ENCODE measurements at regions not wholly inside any gene's neighbourhood (a gene's known extent, or its start where the extent isn't known, plus 50 kb on each side); places are given as distances from the start of the nearest gene placed in this dataset.

- CTCF ChIA-PET = interaction anchor here (0.6 kb wide), 1 partner anchor 10 kb away, joined by 3 read pairs; no protein-coding TSS in a partner anchor
- no peak for DNase-seq (ENCODE audit: low read depth, low spot score)
- H3K4me3 ChIP-seq (replicated peaks in 1 of 3; ENCODE audit: insufficient read depth in 1 of 3, low read depth in 1 of 3, low read length in 3 of 3) = no peak overlapping the region
- H4K20me1 ChIP-seq (replicated peaks; ENCODE audit: control insufficient read depth, extremely low read depth, insufficient read depth, low read length) = no peaks in the 10 kb centered on the region
- no peaks in the 10 kb centered on the region for H3K27me3 ChIP-seq (ENCODE audit: control insufficient read depth in 2 of 2, insufficient read depth in 2 of 2, low read length in 2 of 2)
- no peak overlapping the region for H3K9ac ChIP-seq (replicated peaks; ENCODE audit: extremely low read depth, insufficient read depth, low read length)
- H3K4me1 ChIP-seq (ENCODE audit: control insufficient read depth, extremely low read depth, insufficient read depth, low read length) = no peaks in the 10 kb centered on the region
- dilution Hi-C loops (cut with MboI; ENCODE audit: extremely low pct_ligation_motif_present, low sequenced_read_pairs) (no loop called here), intact Hi-C loops (cut with micrococcal nuclease) (no loop called here)
- POLR2A ChIA-PET = no interaction called here
- TF ChIP-seq GATA2 (IDR thresholded peaks at IDR 0.05; ENCODE audit: insufficient read depth, insufficient read length, low read depth, low read length) (no peak), POLR2AphosphoS5 (IDR thresholded peaks at IDR 0.05; ENCODE audit: insufficient read depth, low read depth, low read length) (no peak), MYC (IDR thresholded peaks at IDR 0.05; ENCODE audit: low read depth, low read length) (no peak), POLR2A (IDR thresholded peaks at IDR 0.05; ENCODE audit: low read depth, low read length) (no peak), JUN (IDR thresholded peaks at IDR 0.05; ENCODE audit: borderline replicate concordance, insufficient read depth, insufficient read length, low read depth) (no peak)
- TF ChIP-seq, protein P1, sequence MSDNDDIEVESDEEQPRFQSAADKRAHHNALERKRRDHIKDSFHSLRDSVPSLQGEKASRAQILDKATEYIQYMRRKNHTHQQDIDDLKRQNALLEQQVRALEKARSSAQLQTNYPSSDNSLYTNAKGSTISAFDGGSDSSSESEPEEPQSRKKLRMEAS (IDR thresholded peaks at IDR 0.05; ENCODE audit: insufficient read depth, insufficient read length) = no peak
- FAIRE-seq = no peak
- no peak overlapping the region for H2AFZ ChIP-seq (ENCODE audit: low read depth, low read length)
- no peak overlapping the region for H3K27ac ChIP-seq (ENCODE audit: insufficient read depth, low read depth, low read length)
- no peaks in the 10 kb centered on the region for H3K9me1 ChIP-seq (replicated peaks; ENCODE audit: control insufficient read depth, extremely low read depth, insufficient read depth, low read length)
- H3K36me3 ChIP-seq (ENCODE audit: control insufficient read depth in 2 of 2, extremely low read depth in 1 of 2, insufficient read depth in 2 of 2, low read length in 2 of 2) = no peaks in the 10 kb centered on the region
- no peaks in the 10 kb centered on the region for H3K9me3 ChIP-seq (replicated peaks; ENCODE audit: control insufficient read depth, insufficient read depth, low read length)
- H3K4me2 ChIP-seq (ENCODE audit: insufficient read depth, low read length) = no peak overlapping the region
- BruUV-seq (replicated peaks) = no TSS peak
- H3K79me2 ChIP-seq (ENCODE audit: control insufficient read depth, insufficient read depth, low read length) = no peaks in the 10 kb centered on the region
These were observed 524.1 kb upstream of the TBX3 start for GRCh38 chr12:115208098-115208497.

- ChIA-PET POLR2A (no interaction called here), CTCF (interaction anchor here (0.6 kb wide), 1 partner anchor 9 kb away, joined by 3 read pairs; no protein-coding TSS in a partner anchor)
- no peaks in the 10 kb centered on the region for H3K27me3 ChIP-seq (ENCODE audit: control insufficient read depth in 2 of 2, insufficient read depth in 2 of 2, low read length in 2 of 2)
- H3K9me1 ChIP-seq (replicated peaks; ENCODE audit: control insufficient read depth, extremely low read depth, insufficient read depth, low read length) = no peaks in the 10 kb centered on the region
- H3K79me2 ChIP-seq (ENCODE audit: control insufficient read depth, insufficient read depth, low read length) = no peaks in the 10 kb centered on the region
- no peaks in the 10 kb centered on the region for H3K36me3 ChIP-seq (ENCODE audit: control insufficient read depth in 2 of 2, extremely low read depth in 1 of 2, insufficient read depth in 2 of 2, low read length in 2 of 2)
- no peak overlapping the region for H3K27ac ChIP-seq (ENCODE audit: insufficient read depth, low read depth, low read length)
- DNase-seq (ENCODE audit: low read depth, low spot score) = no peak
- dilution Hi-C loops (cut with MboI; ENCODE audit: extremely low pct_ligation_motif_present, low sequenced_read_pairs) (no loop called here), intact Hi-C loops (cut with micrococcal nuclease) (no loop called here)
- H4K20me1 ChIP-seq (replicated peaks; ENCODE audit: control insufficient read depth, extremely low read depth, insufficient read depth, low read length) = no peaks in the 10 kb centered on the region
- FAIRE-seq = no peak
- H3K4me2 ChIP-seq (ENCODE audit: insufficient read depth, low read length) = no peak overlapping the region
- H3K9ac ChIP-seq (replicated peaks; ENCODE audit: extremely low read depth, insufficient read depth, low read length) = no peak overlapping the region
- BruUV-seq (replicated peaks) = no TSS peak
- no peak overlapping the region for H3K4me3 ChIP-seq (replicated peaks in 1 of 3; ENCODE audit: insufficient read depth in 1 of 3, low read depth in 1 of 3, low read length in 3 of 3)
- TF ChIP-seq, protein P1 (IDR thresholded peaks at IDR 0.05; ENCODE audit: insufficient read depth, insufficient read length) = no peak
- TF ChIP-seq CTCF (IDR thresholded peaks at IDR 0.05; ENCODE audit: extremely low read depth in 1 of 2, insufficient read depth in 1 of 2, low read depth in 1 of 2, low read length in 2 of 2) (no peak), POLR2AphosphoS5 (IDR thresholded peaks at IDR 0.05; ENCODE audit: insufficient read depth, low read depth, low read length) (no peak), FOS (IDR thresholded peaks at IDR 0.05; ENCODE audit: borderline replicate concordance, insufficient read depth, low read length) (no peak), GATA2 (IDR thresholded peaks at IDR 0.05; ENCODE audit: insufficient read depth, insufficient read length, low read depth, low read length) (no peak), MYC (IDR thresholded peaks at IDR 0.05; ENCODE audit: low read depth, low read length) (no peak), EZH2 (IDR thresholded peaks at IDR 0.05; ENCODE audit: borderline replicate concordance, low read depth, low read length, severe bottlenecking) (no peak), JUN (IDR thresholded peaks at IDR 0.05; ENCODE audit: borderline replicate concordance, insufficient read depth, insufficient read length, low read depth) (no peak), POLR2A (IDR thresholded peaks at IDR 0.05; ENCODE audit: low read depth, low read length) (no peak)
- no peak overlapping the region for H2AFZ ChIP-seq (ENCODE audit: low read depth, low read length)
- H3K9me3 ChIP-seq (replicated peaks; ENCODE audit: control insufficient read depth, insufficient read depth, low read length) = no peaks in the 10 kb centered on the region
- no peaks in the 10 kb centered on the region for H3K4me1 ChIP-seq (ENCODE audit: control insufficient read depth, extremely low read depth, insufficient read depth, low read length)
These were observed 523.4 kb upstream of the TBX3 start for GRCh38 chr12:115207216-115207915.

Measured in endothelial cell of umbilical vein (primary cell).